Epithelial cell of proximal tubule (primary cell): ENCODE measurements at regions not wholly inside any gene's neighbourhood (a gene's known extent, or its start where the extent isn't known, plus 50 kb on each side); places are given as distances from the start of the nearest gene placed in this dataset.
"Not testable (repeated sequence)": the region's sequence is repeated elsewhere in the genome, so short reads cannot be mapped to it uniquely, and the experiment has no call there.

Experiments
- DNase-seq: peaks from one replicate; pipeline ENCODE4 v3.0.0-alpha.2; 2011; ENCODE audit warnings: low read depth
- H3K4me3 ChIP-seq: 2 replicates; pipeline ENCODE4 v1.5.1; 2011; ENCODE audit warnings: low read depth, mild to moderate bottlenecking, low read length
- TF ChIP-seq, protein P1 (sequence below): conservative IDR thresholded peaks from 2 replicates; pipeline ENCODE4 v1.5.1; 2012; ENCODE audit warnings: low read depth, mild to moderate bottlenecking, low read length

DNA sequence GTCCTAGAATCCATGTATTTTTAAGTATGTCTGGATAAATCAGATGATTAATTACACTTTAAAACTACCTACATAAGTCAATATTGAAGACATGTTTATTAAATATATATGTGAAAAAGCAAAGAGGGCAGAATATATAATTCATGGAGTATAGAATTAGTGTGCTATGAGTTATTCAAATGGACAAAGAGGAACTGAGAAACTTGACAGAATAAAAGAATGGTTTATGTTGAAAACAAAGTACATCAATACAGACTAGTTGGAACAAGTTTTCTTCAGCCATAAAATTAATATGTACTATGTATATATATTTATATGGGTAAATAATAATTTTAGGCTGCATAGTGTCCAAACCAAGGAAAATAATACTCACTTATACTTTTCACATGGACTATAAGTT is 173.5 kb downstream of the NPFFR2 start:
- H3K4me3 ChIP-seq = no peak overlapping the region
- no peak for DNase-seq
- TF ChIP-seq, protein P1, sequence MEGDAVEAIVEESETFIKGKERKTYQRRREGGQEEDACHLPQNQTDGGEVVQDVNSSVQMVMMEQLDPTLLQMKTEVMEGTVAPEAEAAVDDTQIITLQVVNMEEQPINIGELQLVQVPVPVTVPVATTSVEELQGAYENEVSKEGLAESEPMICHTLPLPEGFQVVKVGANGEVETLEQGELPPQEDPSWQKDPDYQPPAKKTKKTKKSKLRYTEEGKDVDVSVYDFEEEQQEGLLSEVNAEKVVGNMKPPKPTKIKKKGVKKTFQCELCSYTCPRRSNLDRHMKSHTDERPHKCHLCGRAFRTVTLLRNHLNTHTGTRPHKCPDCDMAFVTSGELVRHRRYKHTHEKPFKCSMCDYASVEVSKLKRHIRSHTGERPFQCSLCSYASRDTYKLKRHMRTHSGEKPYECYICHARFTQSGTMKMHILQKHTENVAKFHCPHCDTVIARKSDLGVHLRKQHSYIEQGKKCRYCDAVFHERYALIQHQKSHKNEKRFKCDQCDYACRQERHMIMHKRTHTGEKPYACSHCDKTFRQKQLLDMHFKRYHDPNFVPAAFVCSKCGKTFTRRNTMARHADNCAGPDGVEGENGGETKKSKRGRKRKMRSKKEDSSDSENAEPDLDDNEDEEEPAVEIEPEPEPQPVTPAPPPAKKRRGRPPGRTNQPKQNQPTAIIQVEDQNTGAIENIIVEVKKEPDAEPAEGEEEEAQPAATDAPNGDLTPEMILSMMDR = no peak

DNA sequence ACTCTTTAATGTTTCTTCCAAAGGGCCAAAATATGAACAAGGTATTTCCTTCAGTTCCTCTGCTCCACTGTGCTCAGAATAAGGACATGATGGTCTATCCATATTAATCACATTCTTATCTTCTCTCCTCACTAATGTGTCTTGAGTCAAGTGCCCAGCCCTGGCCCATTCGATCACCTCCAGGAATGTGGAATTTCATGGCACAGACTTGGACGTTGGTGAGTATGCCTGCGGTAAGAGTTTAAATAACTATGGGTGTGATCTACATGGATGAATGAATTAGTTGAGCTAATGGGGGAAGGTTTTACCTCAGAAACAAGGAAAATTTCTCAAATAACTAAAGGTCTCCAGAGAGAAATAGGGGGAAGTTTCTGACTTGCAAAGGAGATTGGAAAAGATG is 174.0 kb downstream of the NPFFR2 start:
- TF ChIP-seq, protein P1 = no peak
- no peak overlapping the region for H3K4me3 ChIP-seq
- peak; percentile 74 for DNase-seq

DNA sequence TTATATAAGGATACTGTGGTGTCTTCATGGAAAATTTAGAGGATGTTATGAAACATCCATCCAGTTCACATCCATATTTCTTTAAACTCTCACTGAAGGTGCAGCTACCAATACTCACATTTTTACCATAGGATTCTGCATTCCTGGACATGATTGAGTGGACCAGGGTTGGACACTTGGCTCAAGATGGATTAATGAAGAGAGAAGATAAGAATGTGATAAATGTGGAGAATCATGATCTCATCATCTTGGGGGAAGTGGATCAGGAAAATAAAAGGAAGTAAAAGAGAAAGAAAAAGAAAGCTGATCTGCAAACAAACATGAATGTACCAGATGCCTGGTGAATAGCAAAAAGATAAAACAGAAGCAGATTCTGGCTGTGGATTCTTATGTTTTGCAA is 175.4 kb downstream of the NPFFR2 start:
- H3K4me3 ChIP-seq = no peak overlapping the region
- DNase-seq = peak; percentile 26
- TF ChIP-seq, protein P1 = no peak

DNA sequence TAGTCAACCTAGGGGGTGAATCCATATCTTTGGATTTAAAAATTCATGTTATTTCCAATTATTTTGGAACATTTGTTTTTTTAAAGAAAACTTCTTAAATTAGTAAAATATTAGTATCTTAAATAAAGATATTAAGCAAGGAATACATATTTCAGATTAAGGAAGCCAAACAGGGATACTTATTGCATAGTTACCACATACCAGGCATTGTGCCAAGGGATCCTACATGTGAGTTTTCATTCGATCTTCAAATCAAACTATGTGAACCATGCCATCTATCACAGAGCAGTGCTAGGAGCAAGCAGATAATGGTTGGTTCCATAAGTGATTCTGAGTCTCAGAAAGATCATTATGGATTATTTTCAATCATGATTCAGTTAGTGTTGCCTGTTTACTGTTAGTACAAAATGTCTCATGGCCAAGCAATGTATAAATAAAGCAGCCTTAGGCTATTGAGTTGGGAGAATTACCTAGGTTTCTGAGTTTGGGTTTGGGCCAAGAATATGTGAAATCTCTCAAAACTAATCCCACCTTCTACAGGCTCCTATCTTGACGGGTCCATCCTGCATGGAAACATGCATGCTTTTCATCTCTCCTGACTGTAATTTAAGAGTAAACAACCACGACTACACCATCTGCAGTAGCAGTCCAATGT is 176.7 kb downstream of the NPFFR2 start:
- TF ChIP-seq, protein P1 = no peak
- H3K4me3 ChIP-seq = no peak overlapping the region
- no peak for DNase-seq

DNA sequence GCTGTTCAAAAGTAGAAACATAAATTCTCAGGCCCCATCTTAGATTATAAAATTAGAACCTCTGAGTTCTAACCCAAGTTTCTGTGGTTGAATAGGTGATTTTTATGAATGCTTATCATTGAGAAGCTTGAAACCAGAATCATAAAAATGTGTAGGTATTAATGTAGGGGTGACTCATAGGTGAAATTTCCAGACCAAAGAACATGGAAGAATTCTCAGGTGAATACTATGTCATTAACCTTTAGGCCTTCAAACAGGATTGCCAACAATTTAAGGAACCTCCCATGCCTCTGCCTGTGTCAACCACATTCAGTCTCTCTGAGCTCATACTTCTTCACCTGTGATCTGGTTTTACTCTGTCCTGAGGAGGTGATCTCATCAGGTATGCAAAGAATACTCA is 177.8 kb downstream of the NPFFR2 start:
- no peak for DNase-seq
- TF ChIP-seq, protein P1 = no peak
- no peak overlapping the region for H3K4me3 ChIP-seq

DNA sequence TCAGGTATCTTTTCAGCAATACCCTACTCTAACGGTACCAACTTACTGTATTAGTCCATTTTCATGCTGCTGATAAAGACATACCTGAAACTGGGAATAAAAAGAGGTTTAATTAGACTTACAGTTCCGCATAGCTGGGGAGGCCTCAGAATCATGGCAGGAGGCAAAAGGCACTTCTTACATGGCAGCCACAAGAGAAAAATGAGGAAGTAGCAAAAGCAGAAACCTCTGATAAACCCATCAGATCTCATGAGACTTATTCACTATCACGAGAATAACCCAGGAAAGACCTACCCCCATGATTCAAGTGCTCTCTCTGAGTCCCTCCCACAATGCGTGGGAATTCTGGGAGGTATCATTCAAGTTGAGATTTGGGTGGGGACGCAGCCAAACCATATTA is 182.0 kb downstream of the NPFFR2 start:
- not testable (repeated sequence) for DNase-seq, H3K4me3 ChIP-seq

DNA sequence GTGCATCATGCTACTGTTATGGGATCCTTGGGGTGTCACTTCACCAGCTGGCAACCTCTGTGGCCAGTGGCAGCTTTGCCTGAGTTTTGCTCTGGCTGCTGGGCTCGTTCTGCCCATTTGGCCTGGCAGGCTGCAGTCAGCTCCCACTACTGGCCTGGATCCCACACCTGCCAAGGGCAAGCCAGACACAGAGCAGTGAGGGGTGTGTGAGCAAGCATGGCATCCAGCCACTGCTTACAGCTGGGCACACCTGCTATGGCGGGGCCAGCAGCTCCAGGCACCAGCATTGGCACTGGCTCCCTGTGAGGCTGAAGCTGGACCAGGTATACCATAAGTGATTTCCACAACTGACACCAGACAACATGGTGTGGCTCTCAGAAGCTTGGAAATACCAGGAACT is 183.4 kb downstream of the NPFFR2 start:
- H3K4me3 ChIP-seq = no peak overlapping the region
- TF ChIP-seq, protein P1 = no peak
- no peak for DNase-seq
